Omental fat pad (tissue), 3 donors: ENCODE measurements at regions not wholly inside any gene's neighbourhood (a gene's known extent, or its start where the extent isn't known, plus 50 kb on each side); places are given as distances from the start of the nearest gene placed in this dataset.

Experiments
- ATAC-seq: fragments of 150-250 bp; one replicate; pipeline ENCODE4 v1.9.1; 2016; ENCODE audit warnings: mild to moderate bottlenecking, moderate library complexity; ENCODE audit not compliant: low FRiP score
- DNase-seq: peaks from one replicate; pipeline ENCODE4 v3.0.0-alpha.2; 2019; ENCODE audit warnings: low spot score
- CTCF ChIP-seq, 3 donors: fragments of 450-650 bp; IDR thresholded peaks; one replicate each; pipeline ENCODE4 v1.5.1; 2016 to 2017; ENCODE audit warnings: antibody characterized with exemption in 3 of 3, mild to moderate bottlenecking in 3 of 3, moderate library complexity in 2 of 3

- no peak for DNase-seq
- no peak for TF ChIP-seq CTCF (IDR thresholded peaks at IDR 0.05)
- ATAC-seq, result no peak
Measured at GRCh38 chr4:170724191-170724590, 634.4 kb upstream of the AADAT start.

DNA sequence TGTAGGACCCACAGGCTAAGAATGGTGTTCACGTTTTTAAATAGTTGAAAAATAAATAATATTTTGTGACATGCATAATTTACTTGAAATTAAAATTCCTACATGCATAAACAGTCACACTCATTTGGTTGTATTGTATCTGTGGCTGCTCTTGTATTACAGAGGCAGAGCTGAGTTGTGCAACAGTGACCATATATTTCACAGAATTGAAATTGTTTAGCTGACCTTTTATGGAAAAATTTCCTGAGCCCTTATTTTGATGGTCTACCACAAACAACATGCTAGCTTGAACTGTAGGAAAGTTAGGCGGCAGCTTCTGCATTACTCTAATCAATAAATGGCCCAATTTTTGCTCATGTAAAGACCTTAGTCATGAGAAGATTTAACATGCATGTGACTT is 633.4 kb upstream of the AADAT start:
- DNase-seq, result no peak
- no peak for TF ChIP-seq CTCF (IDR thresholded peaks at IDR 0.05)
- no peak for ATAC-seq

DNA sequence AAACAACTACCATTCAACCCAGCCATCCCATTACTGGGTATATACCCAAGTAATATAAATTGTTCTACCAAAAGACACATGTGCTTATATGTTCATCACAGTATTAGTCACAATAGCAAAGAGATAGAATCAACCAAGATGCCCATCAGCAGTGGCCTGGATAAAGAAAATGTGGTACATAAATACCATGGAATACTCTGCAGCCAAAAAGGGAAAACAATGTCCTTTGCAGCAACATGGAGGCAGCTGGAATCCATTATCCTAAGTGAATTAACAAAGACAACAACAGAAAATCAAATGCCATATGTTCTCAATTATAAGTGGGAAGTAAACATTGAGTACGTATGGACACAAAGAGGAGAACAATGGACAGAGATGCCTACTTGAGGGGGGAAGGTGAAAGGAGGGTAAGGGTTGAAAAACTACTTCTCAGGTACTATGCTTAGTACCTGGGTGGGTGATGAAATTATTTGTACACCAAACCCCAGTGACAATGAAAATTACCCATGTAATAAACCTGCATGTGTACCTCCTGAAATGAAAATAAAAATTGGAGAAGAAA is 632.1 kb upstream of the AADAT start:
- no peak for ATAC-seq
- DNase-seq, result no peak
- TF ChIP-seq CTCF (IDR thresholded peaks at IDR 0.05), result no peak

DNA sequence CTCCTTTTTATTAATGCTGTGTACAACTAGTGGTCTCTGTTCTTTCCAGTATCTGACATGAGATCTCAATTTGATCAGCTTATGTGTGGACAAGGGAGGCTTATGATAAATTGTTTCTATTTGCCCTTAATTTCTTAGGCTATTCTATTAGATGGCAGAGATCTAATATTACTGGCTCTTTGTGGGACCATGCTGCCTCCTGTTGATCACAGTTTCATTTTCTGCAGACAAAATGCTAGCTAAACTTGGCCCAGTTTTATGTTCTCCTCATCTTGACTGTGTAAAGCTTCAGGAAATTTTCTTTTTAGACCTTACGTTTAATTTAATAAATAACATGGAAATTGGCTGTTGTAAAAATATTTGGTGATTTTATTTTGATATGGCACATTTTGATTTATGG is 627.1 kb upstream of the AADAT start:
- TF ChIP-seq CTCF (IDR thresholded peaks at IDR 0.05), result no peak
- ATAC-seq (no peak), DNase-seq (no peak)

DNA sequence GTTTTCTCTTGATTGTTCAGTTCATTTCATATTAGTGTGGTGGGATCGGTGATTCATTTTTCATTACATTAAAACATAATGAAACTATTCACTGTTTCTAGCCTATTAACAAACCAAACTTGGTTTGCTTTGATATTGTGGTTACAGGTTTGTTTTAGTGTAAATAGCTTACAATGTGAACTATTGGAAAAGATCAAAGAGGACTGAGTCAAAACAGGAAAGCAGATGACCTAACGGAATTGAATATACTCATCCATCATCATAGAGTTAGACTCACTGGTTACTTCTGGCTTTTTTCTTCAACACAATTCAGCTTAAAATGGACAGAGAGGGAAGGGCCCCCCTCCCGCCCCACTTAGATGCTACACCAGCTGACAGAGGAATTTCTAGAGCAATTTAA is 616.2 kb upstream of the AADAT start:
- ATAC-seq, result no peak
- DNase-seq, result no peak
- TF ChIP-seq CTCF (IDR thresholded peaks at IDR 0.05), result no peak

GRCh38 chr4:170700064-170700463 is 610.3 kb upstream of the AADAT start:
- no peak for TF ChIP-seq CTCF (IDR thresholded peaks at IDR 0.05)
- DNase-seq, result no peak
- ATAC-seq, result no peak

DNA sequence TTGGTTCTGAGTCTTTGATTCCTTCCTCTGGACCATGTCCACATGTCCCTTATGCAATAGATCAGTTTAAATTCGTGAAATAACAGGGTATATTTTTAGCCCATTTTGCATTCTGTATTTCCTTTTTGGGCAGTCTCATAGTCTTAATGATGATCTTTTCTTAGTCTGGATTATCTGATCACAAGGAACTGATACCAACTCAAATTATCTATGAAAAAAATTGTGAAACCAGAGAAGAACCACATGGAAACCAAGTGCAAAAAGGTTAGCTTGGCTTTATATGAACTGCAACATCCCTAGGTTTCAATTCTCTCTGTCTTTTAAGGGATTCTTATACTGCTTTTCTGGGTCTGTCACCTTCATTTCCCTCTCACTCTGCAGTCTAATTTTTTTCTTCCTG is 608.6 kb upstream of the AADAT start:
- no peak for TF ChIP-seq CTCF (IDR thresholded peaks at IDR 0.05)
- no peak for ATAC-seq
- DNase-seq, result no peak
